ENCODE measurements at regions not wholly inside any gene's neighbourhood (a gene's known extent, or its start where the extent isn't known, plus 50 kb on each side); places are given as distances from the start of the nearest gene placed in this dataset.

- TF ChIP-seq TAF1 (IDR thresholded peaks at IDR 0.05; ENCODE audit: borderline replicate concordance, insufficient read depth, low read length) = no peak
- no peak for TF ChIP-seq SIN3A (IDR thresholded peaks at IDR 0.05; ENCODE audit: borderline replicate concordance, insufficient read depth, low read length)
- TF ChIP-seq POLR2AphosphoS5 (IDR thresholded peaks at IDR 0.05; ENCODE audit: low read depth, low read length) = no peak
- TF ChIP-seq REST (IDR thresholded peaks at IDR 0.05; ENCODE audit: insufficient read depth in 1 of 2, low read depth in 2 of 2, low read length in 2 of 2) = peak; percentile 37 to 86; a peak in 3 of 4 replicates
Observed at GRCh38 chr5:8958602-8959001, 587.3 kb downstream of the SEMA5A start.

All from PFSK-1 (cell line).